AG10803 (cell line): ENCODE measurements at regions not wholly inside any gene's neighbourhood (a gene's known extent, or its start where the extent isn't known, plus 50 kb on each side); places are given as distances from the start of the nearest gene placed in this dataset.

Experiments
- DNase-seq: peaks from one replicate; pipeline ENCODE4 v3.0.0; 2010; ENCODE audit warnings: low read depth
- H3K4me3 ChIP-seq: 2 replicates; pipeline ENCODE4 v1.5.1; 2011; ENCODE audit warnings: mild to moderate bottlenecking, low read length, control low read depth
- CTCF ChIP-seq: conservative IDR thresholded peaks from 2 replicates; pipeline ENCODE4 v1.5.1; 2011; ENCODE audit warnings: mild to moderate bottlenecking, low read length, control low read depth, inconsistent platforms

GRCh38 chr6:143613749-143614148 lies 64.0 kb upstream of the PHACTR2 start:
- H3K4me3 ChIP-seq: no peak overlapping the region
- no peak for TF ChIP-seq CTCF
- DNase-seq: no peak

- no peak for DNase-seq
- no peak for TF ChIP-seq CTCF
Observed at GRCh38 chr6:143612186-143612585, 65.6 kb upstream of the PHACTR2 start.

GRCh38 chr6:143611580-143611979 lies 66.2 kb upstream of the PHACTR2 start:
- no peak for DNase-seq
- H3K4me3 ChIP-seq: no peak overlapping the region
- TF ChIP-seq CTCF: no peak

More at GRCh38 chr6:143612186-143612585, 65.6 kb upstream of the PHACTR2 start:
- H3K4me3 ChIP-seq: no peak overlapping the region

GRCh38 chr6:143609972-143610371 lies 67.8 kb upstream of the PHACTR2 start:
- H3K4me3 ChIP-seq: no peak overlapping the region
- TF ChIP-seq CTCF: no peak
- DNase-seq: no peak

- no peak overlapping the region for H3K4me3 ChIP-seq
- no peak for DNase-seq
- no peak for TF ChIP-seq CTCF
Observed at GRCh38 chr6:143609501-143609900, 68.3 kb upstream of the PHACTR2 start.

GRCh38 chr6:143608906-143609305 lies 68.9 kb upstream of the PHACTR2 start:
- H3K4me3 ChIP-seq: no peak overlapping the region
- DNase-seq: no peak
- TF ChIP-seq CTCF: no peak

GRCh38 chr6:143607974-143608373 lies 69.8 kb upstream of the PHACTR2 start:
- TF ChIP-seq CTCF: no peak
- DNase-seq: no peak
- no peak overlapping the region for H3K4me3 ChIP-seq
